HCT116 (cell line): ENCODE measurements at regions not wholly inside any gene's neighbourhood (a gene's known extent, or its start where the extent isn't known, plus 50 kb on each side); places are given as distances from the start of the nearest gene placed in this dataset.

Experiments
- ATAC-seq: fragments of 200-7000 bp; cut with Tn5 transposase; 2 replicates; pipeline ENCODE4 v1.9.1; 2020; ENCODE audit warnings: mild to moderate bottlenecking, moderate library complexity
- BruUV-seq: library from RNA; stranded (reverse); fragments of 400-500 nt; replicated peaks from 2 replicates; lab custom pipeline; 2021; lab: Mats Ljungman, UMichigan
- CTCF ChIA-PET: fragments of 300-600 bp; sonication (Branson Sonifier 250); formaldehyde crosslinking; loops from one replicate; lab custom pipeline; 2021; ENCODE audit warnings: antibody characterized with exemption; lab: Charles Lee
- POLR2A ChIA-PET: fragments of 300-600, 350-600 bp; sonication (Branson Sonifier 250); formaldehyde crosslinking; loops from one replicate; lab custom pipeline; 2021; ENCODE audit warnings: antibody characterized with exemption; lab: Charles Lee
- RAD21 ChIA-PET, 2 experiments: fragments of 300-600 bp; sonication (Branson Sonifier 250); formaldehyde crosslinking; loops; one replicate each; lab custom pipeline; 2023; ENCODE audit warnings: low total read pairs in 2 of 2; ENCODE audit not compliant: uncharacterized antibody in 2 of 2, unreplicated experiment in 2 of 2, low non-redundant PET in 1 of 2; lab: Charles Lee
- DNase-seq: peaks from one replicate; pipeline ENCODE4 v3.0.0-alpha.2; 2010; ENCODE audit warnings: low read depth, low spot score
- H2AFZ ChIP-seq: fragments of 200-600 bp; shearing (Covaris generic), sonication (generic); 2 replicates; pipeline ENCODE4 v1.6.1; 2017; ENCODE audit warnings: low read depth, mixed run types, mixed read lengths, antibody characterized with exemption, low read length; ENCODE audit not compliant: poor library complexity, severe bottlenecking
- H3K27ac ChIP-seq: 2 replicates; pipeline ENCODE4 v1.5.1; 2012; ENCODE audit warnings: low read depth, low read length
- H3K27me3 ChIP-seq: fragments of 200-600 bp; sonication (generic); 2 replicates; pipeline ENCODE4 v1.6.1; 2016; ENCODE audit warnings: mixed run types, low read length, mixed read lengths; ENCODE audit not compliant: insufficient read depth
- H3K36me3 ChIP-seq, 2 experiments: fragments of 200-500 bp in 1 of 2; fragments of 200-600 bp in 1 of 2; sonication (Bioruptor generic) in 1 of 2; sonication (generic) in 1 of 2; 2 replicates each; pipeline versions ENCODE4 v1.5.1 to v1.6.1; 2014 to 2016; ENCODE audit warnings: low read length in 2 of 2, inconsistent platforms in 1 of 2, mixed read lengths in 1 of 2, mixed run types in 1 of 2; ENCODE audit not compliant: insufficient read depth in 2 of 2, control insufficient read depth in 1 of 2
- H3K4me1 ChIP-seq, 2 experiments: fragments of 200-600 bp in 1 of 2; sonication (generic) in 1 of 2; 2 replicates each; pipeline versions ENCODE4 v1.5.1 to v1.6.1; 2012 to 2017; ENCODE audit warnings: low read length in 2 of 2, inconsistent platforms in 1 of 2, mild to moderate bottlenecking in 1 of 2, mixed read lengths in 1 of 2, mixed run types in 1 of 2, moderate library complexity in 1 of 2; ENCODE audit not compliant: insufficient read depth in 2 of 2, control insufficient read depth in 1 of 2
- H3K4me2 ChIP-seq: fragments of 200-600 bp; sonication (generic); 2 replicates; pipeline ENCODE4 v1.6.1; 2017; ENCODE audit warnings: mixed run types, low read length, mixed read lengths
- H3K4me3 ChIP-seq, 2 experiments: fragments of 200-600 bp in 1 of 2; sonication (generic) in 1 of 2; replicated peaks in 1 of 2; 2 replicates each; pipeline ENCODE4 v1.5.1; 2011 to 2016; ENCODE audit warnings: low read length in 2 of 2, control low read depth in 1 of 2, low read depth in 1 of 2, mild to moderate bottlenecking in 1 of 2, mixed read lengths in 1 of 2, mixed run types in 1 of 2
- H3K79me2 ChIP-seq: fragments of 200-600 bp; sonication (generic); 2 replicates; pipeline ENCODE4 v1.6.1; 2017; ENCODE audit warnings: mild to moderate bottlenecking, mixed run types, low read length, moderate library complexity, mixed read lengths; ENCODE audit not compliant: insufficient read depth
- H3K9ac ChIP-seq: fragments of 200-600 bp; sonication (generic); 2 replicates; pipeline ENCODE4 v1.6.1; 2016; ENCODE audit warnings: low read length, mixed read lengths
- H3K9me2 ChIP-seq: fragments of 200-600 bp; sonication (generic), shearing (Covaris generic); 2 replicates; pipeline ENCODE4 v1.6.1; 2017; ENCODE audit warnings: mixed run types, mild to moderate bottlenecking, moderate library complexity; ENCODE audit not compliant: insufficient read depth
- H3K9me3 ChIP-seq, 2 experiments: fragments of 200-500 bp in 1 of 2; fragments of 200-600 bp in 1 of 2; sonication (Bioruptor generic) in 1 of 2; sonication (generic) in 1 of 2; 2 replicates each; pipeline ENCODE4 v1.6.1; 2014 to 2017; ENCODE audit warnings: low read length in 2 of 2, mixed read lengths in 2 of 2, inconsistent platforms in 1 of 2, low read depth in 1 of 2, mild to moderate bottlenecking in 1 of 2, mixed run types in 1 of 2, moderate library complexity in 1 of 2; ENCODE audit not compliant: control insufficient read depth in 1 of 2, insufficient read depth in 1 of 2
- H4K20me1 ChIP-seq: fragments of 200-600 bp; sonication (generic), shearing (Covaris generic); 2 replicates; pipeline ENCODE4 v1.6.1; 2017; ENCODE audit warnings: mixed run types, mild to moderate bottlenecking, moderate library complexity; ENCODE audit not compliant: insufficient read depth
- CBX3 ChIP-seq: IDR thresholded peaks from 2 replicates; pipeline ENCODE4 v1.6.1; 2012; ENCODE audit warnings: low read depth
- CTCF ChIP-seq, 3 experiments: fragments of 200-600 bp in 1 of 3; sonication (generic) in 1 of 3; IDR thresholded peaks in 2 of 3; conservative IDR thresholded peaks in 1 of 3; 2 replicates each; pipeline ENCODE4 v1.5.1; 2012 to 2017; ENCODE audit warnings: low read depth in 2 of 3, low read length in 2 of 3, antibody characterized with exemption in 1 of 3, borderline replicate concordance in 1 of 3, control low read depth in 1 of 3, mild to moderate bottlenecking in 1 of 3, mixed read lengths in 1 of 3, mixed run types in 1 of 3, moderate library complexity in 1 of 3; ENCODE audit not compliant: insufficient read depth in 1 of 3
- EGR1 ChIP-seq: IDR thresholded peaks from 2 replicates; pipeline ENCODE4 v1.6.1; 2012; ENCODE audit warnings: low read depth
- ELF1 ChIP-seq: IDR thresholded peaks from 2 replicates; pipeline ENCODE4 v1.6.1; 2012; ENCODE audit warnings: low read depth, borderline replicate concordance
- EZH2phosphoT487 ChIP-seq: fragments of 200-600 bp; IDR thresholded peaks from 2 replicates; pipeline ENCODE4 v1.6.1; 2018; ENCODE audit warnings: antibody characterized with exemption, borderline replicate concordance
- FOSL1 ChIP-seq: IDR thresholded peaks from 2 replicates; pipeline ENCODE4 v1.6.1; 2012; ENCODE audit warnings: low read depth
- MAX ChIP-seq: IDR thresholded peaks from 2 replicates; pipeline ENCODE4 v1.6.1; 2012
- POLR2A ChIP-seq: IDR thresholded peaks from 2 replicates; pipeline ENCODE4 v1.7.0; 2011; ENCODE audit warnings: borderline replicate concordance; ENCODE audit not compliant: insufficient read depth, insufficient read length; ENCODE audit errors: extremely low read depth
- POLR2AphosphoS5 ChIP-seq: IDR thresholded peaks from 2 replicates; pipeline ENCODE4 v1.6.1; 2011; ENCODE audit warnings: mild to moderate bottlenecking, low read depth, low read length, moderate library complexity
- SP1 ChIP-seq: IDR thresholded peaks from 2 replicates; pipeline ENCODE4 v1.6.1; 2012; ENCODE audit warnings: low read depth
- SRF ChIP-seq: IDR thresholded peaks from 2 replicates; pipeline ENCODE4 v1.6.1; 2012; ENCODE audit warnings: low read depth
- TCF7L2 ChIP-seq: IDR thresholded peaks from 2 replicates; pipeline ENCODE4 v1.7.0; 2011; ENCODE audit warnings: borderline replicate concordance, inconsistent platforms; ENCODE audit not compliant: insufficient read depth, insufficient read length; ENCODE audit errors: extremely low read depth
- YY1 ChIP-seq: IDR thresholded peaks from 2 replicates; pipeline ENCODE4 v1.6.1; 2011; ENCODE audit warnings: low read length, low read depth, moderate library complexity, mild to moderate bottlenecking; ENCODE audit not compliant: insufficient replicate concordance; ENCODE audit errors: extremely low read depth
- ZBTB33 ChIP-seq: IDR thresholded peaks from 2 replicates; pipeline ENCODE4 v1.6.1; 2011; ENCODE audit warnings: mild to moderate bottlenecking, low read length, moderate library complexity; ENCODE audit not compliant: insufficient replicate concordance; ENCODE audit errors: extremely low read depth
- ZFX ChIP-seq: fragments of 450-650 bp; IDR thresholded peaks from 2 replicates; pipeline ENCODE4 v1.6.1; 2017
- intact Hi-C: fragments of 100-400 bp; cut with micrococcal nuclease; formaldehyde crosslinking; loops from 2 replicates; pipeline ENCODE4 v1.10.0; 2022

GRCh38 chr9:12457237-12457636 lies 235.9 kb upstream of the TYRP1 start:
- Histone ChIP-seq H3K4me2 (no peak overlapping the region), H3K27ac (no peak overlapping the region), H3K4me1 (no peaks in the 10 kb centered on the region), H3K4me3 (no peak overlapping the region), H3K9me2 (no peaks in the 10 kb centered on the region), H3K27me3 (no peaks in the 10 kb centered on the region), H4K20me1 (no peaks in the 10 kb centered on the region), H2AFZ (no peak overlapping the region), H3K9me3 (peaks cover 0 to 4% of the 10 kb centered on the region in 2 experiments; a peak in 1 of 4 replicates), H3K79me2 (no peaks in the 10 kb centered on the region), H3K36me3 (no peaks in the 10 kb centered on the region), H3K9ac (no peak overlapping the region)
- no peak for DNase-seq
- intact Hi-C loops: no loop called here
- no TSS peak for BruUV-seq
- ATAC-seq: no peak
- ChIA-PET RAD21 (interaction anchor here in 1 of 2 experiments (0.7 kb wide), 1 partner anchor 62 kb away, joined by 3 read pairs; no protein-coding TSS in a partner anchor), POLR2A (no interaction called here), CTCF (no interaction called here)
- TF ChIP-seq EZH2phosphoT487 (no peak), SRF (no peak), EGR1 (no peak), CTCF (IDR thresholded peaks at IDR 0.05 in 2 of 3, conservative IDR thresholded peaks at IDR 0.05 in 1 of 3; ENCODE audit: borderline replicate concordance in 1 of 3, insufficient read depth in 1 of 3, low read depth in 2 of 3, low read length in 2 of 3) (no peak), FOSL1 (no peak), ZFX (no peak), ZBTB33 (no peak), POLR2AphosphoS5 (no peak), MAX (no peak), YY1 (no peak), CBX3 (no peak), TCF7L2 (no peak), SP1 (no peak), POLR2A (no peak), ELF1 (no peak)
